ENCODE measurements at regions not wholly inside any gene's neighbourhood (a gene's known extent, or its start where the extent isn't known, plus 50 kb on each side); places are given as distances from the start of the nearest gene placed in this dataset.

DNA sequence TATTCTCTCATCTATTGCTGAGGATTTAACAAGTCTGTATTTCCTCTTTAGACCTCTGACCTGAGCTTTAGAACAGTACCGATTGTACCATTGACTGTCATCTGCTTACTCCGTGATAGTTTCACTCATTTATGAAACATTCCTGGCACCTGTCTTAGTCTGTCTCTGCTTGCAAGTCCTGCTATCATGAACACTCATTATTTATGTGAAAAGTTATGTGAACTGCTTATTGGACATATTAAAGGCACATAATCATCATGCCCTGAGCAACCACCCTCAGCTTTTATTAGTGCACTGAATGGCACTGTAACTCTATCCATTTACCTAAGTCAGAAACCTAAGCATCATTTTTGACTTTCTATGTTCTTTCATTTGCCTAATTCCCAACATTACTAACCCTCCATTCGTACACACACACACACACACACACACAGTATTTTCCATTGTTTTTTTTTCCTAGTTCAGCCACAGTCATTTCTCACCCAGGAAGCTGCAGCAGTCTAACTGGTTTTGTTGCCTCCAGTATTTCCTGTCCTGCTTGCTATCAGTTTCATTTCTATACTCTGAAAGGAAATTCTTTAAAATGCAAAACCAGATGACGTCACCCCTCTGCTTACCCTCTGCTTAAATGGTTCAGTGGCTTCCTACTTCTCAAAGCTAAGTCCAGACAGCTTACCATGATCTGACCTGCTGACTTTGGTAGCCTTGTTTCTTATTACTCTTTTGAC is 146.1 kb downstream of the HAUS1 start:
- H3K4me1 ChIP-seq (ENCODE audit: insufficient read depth, low read length): peaks cover 27% of the 10 kb centered on the region
- no peaks in the 10 kb centered on the region for H4K20me1 ChIP-seq (ENCODE audit: insufficient read depth, low read length)
- peaks cover 42% of the 10 kb centered on the region for H3K79me2 ChIP-seq (ENCODE audit: insufficient read depth, low read length)
- TF ChIP-seq, protein P1, sequence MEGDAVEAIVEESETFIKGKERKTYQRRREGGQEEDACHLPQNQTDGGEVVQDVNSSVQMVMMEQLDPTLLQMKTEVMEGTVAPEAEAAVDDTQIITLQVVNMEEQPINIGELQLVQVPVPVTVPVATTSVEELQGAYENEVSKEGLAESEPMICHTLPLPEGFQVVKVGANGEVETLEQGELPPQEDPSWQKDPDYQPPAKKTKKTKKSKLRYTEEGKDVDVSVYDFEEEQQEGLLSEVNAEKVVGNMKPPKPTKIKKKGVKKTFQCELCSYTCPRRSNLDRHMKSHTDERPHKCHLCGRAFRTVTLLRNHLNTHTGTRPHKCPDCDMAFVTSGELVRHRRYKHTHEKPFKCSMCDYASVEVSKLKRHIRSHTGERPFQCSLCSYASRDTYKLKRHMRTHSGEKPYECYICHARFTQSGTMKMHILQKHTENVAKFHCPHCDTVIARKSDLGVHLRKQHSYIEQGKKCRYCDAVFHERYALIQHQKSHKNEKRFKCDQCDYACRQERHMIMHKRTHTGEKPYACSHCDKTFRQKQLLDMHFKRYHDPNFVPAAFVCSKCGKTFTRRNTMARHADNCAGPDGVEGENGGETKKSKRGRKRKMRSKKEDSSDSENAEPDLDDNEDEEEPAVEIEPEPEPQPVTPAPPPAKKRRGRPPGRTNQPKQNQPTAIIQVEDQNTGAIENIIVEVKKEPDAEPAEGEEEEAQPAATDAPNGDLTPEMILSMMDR (IDR thresholded peaks at IDR 0.05; ENCODE audit: extremely low read depth, low read depth, low read length): no peak
- peak overlapping the region; percentile 50 for H3K27ac ChIP-seq (ENCODE audit: low read depth, low read length)
- no peaks in the 10 kb centered on the region for H3K36me3 ChIP-seq (ENCODE audit: insufficient read depth, low read length)
- H3K27me3 ChIP-seq (ENCODE audit: insufficient read depth, low read length): no peaks in the 10 kb centered on the region
- peak; percentile 77 for DNase-seq (ENCODE audit: insufficient read length, low spot score, missing footprints)
- H3K4me3 ChIP-seq (ENCODE audit: insufficient read depth, low read length): peak overlapping the region; percentile 5
- peak overlapping the region; percentile 43 for H3K4me2 ChIP-seq (ENCODE audit: insufficient read depth, low read length)
- no peaks in the 10 kb centered on the region for H3K9me3 ChIP-seq (ENCODE audit: low read depth, low read length)
- no peak overlapping the region for H2AFZ ChIP-seq (ENCODE audit: low read length)

DNA sequence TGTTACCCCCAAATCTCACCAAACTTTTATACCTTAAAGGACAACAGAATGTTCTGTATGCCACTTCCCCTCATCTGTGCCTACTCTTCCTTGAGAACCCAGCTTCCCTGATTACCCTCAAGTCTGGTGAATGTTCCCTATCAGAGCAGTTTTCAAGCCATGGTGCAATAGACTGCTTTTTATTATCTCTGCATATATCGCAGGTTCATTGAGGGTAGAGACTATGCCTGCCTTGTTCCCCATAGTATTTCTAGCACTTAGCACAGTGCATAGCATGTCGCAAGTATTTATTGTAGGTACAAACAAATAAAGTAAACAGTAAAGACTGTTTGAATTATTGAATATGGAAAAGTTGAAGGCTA is 146.6 kb downstream of the HAUS1 start:
- Histone ChIP-seq H3K79me2 (ENCODE audit: insufficient read depth, low read length) (peaks cover 42% of the 10 kb centered on the region), H2AFZ (ENCODE audit: low read length) (no peak overlapping the region), H3K4me3 (ENCODE audit: insufficient read depth, low read length) (no peak overlapping the region), H3K9me3 (ENCODE audit: low read depth, low read length) (no peaks in the 10 kb centered on the region), H3K27ac (ENCODE audit: low read depth, low read length) (peak overlapping the region; percentile 50), H3K36me3 (ENCODE audit: insufficient read depth, low read length) (no peaks in the 10 kb centered on the region), H3K27me3 (ENCODE audit: insufficient read depth, low read length) (no peaks in the 10 kb centered on the region), H3K4me1 (ENCODE audit: insufficient read depth, low read length) (peaks cover 27% of the 10 kb centered on the region), H3K4me2 (ENCODE audit: insufficient read depth, low read length) (peak overlapping the region; percentile 43), H4K20me1 (ENCODE audit: insufficient read depth, low read length) (no peaks in the 10 kb centered on the region)
- TF ChIP-seq, protein P1 (IDR thresholded peaks at IDR 0.05; ENCODE audit: extremely low read depth, low read depth, low read length): no peak
- DNase-seq (ENCODE audit: insufficient read length, low spot score, missing footprints): no peak

GRCh38 chr18:46252759-46253158 is 148.6 kb downstream of the HAUS1 start:
- no peaks in the 10 kb centered on the region for H3K27me3 ChIP-seq (ENCODE audit: insufficient read depth, low read length)
- DNase-seq (ENCODE audit: insufficient read length, low spot score, missing footprints): no peak

GRCh38 chr18:46253498-46253897 is 149.3 kb downstream of the HAUS1 start:
- no peaks in the 10 kb centered on the region for H4K20me1 ChIP-seq (ENCODE audit: insufficient read depth, low read length)
- H3K4me3 ChIP-seq (ENCODE audit: insufficient read depth, low read length): no peak overlapping the region
- H3K4me1 ChIP-seq (ENCODE audit: insufficient read depth, low read length): peaks cover 27% of the 10 kb centered on the region
- no peaks in the 10 kb centered on the region for H3K27me3 ChIP-seq (ENCODE audit: insufficient read depth, low read length)
- DNase-seq (ENCODE audit: insufficient read length, low spot score, missing footprints): peak; percentile 84
- H3K36me3 ChIP-seq (ENCODE audit: insufficient read depth, low read length): no peaks in the 10 kb centered on the region
- no peak overlapping the region for H2AFZ ChIP-seq (ENCODE audit: low read length)
- peak overlapping the region; percentile 0 for H3K4me2 ChIP-seq (ENCODE audit: insufficient read depth, low read length)
- peaks cover 40% of the 10 kb centered on the region for H3K79me2 ChIP-seq (ENCODE audit: insufficient read depth, low read length)
- TF ChIP-seq, protein P1 (IDR thresholded peaks at IDR 0.05; ENCODE audit: extremely low read depth, low read depth, low read length): no peak
- H3K9me3 ChIP-seq (ENCODE audit: low read depth, low read length): no peaks in the 10 kb centered on the region
- peak overlapping the region; percentile 68 for H3K27ac ChIP-seq (ENCODE audit: low read depth, low read length)

More at GRCh38 chr18:46252759-46253158, 148.6 kb downstream of the HAUS1 start:
- TF ChIP-seq, protein P1 (IDR thresholded peaks at IDR 0.05; ENCODE audit: extremely low read depth, low read depth, low read length): no peak
- no peaks in the 10 kb centered on the region for H3K9me3 ChIP-seq (ENCODE audit: low read depth, low read length)
- H3K27ac ChIP-seq (ENCODE audit: low read depth, low read length): peak overlapping the region; percentile 68
- no peaks in the 10 kb centered on the region for H4K20me1 ChIP-seq (ENCODE audit: insufficient read depth, low read length)
- no peak overlapping the region for H2AFZ ChIP-seq (ENCODE audit: low read length)
- H3K4me1 ChIP-seq (ENCODE audit: insufficient read depth, low read length): peaks cover 27% of the 10 kb centered on the region
- peaks cover 46% of the 10 kb centered on the region for H3K79me2 ChIP-seq (ENCODE audit: insufficient read depth, low read length)
- peak overlapping the region; percentile 0 for H3K4me2 ChIP-seq (ENCODE audit: insufficient read depth, low read length)
- no peaks in the 10 kb centered on the region for H3K36me3 ChIP-seq (ENCODE audit: insufficient read depth, low read length)
- no peak overlapping the region for H3K4me3 ChIP-seq (ENCODE audit: insufficient read depth, low read length)

Data from osteoblast (primary cell).